BLaER1 (cell line): ENCODE measurements at regions not wholly inside any gene's neighbourhood (a gene's known extent, or its start where the extent isn't known, plus 50 kb on each side); places are given as distances from the start of the nearest gene placed in this dataset.
"Not testable (repeated sequence)": the region's sequence is repeated elsewhere in the genome, so short reads cannot be mapped to it uniquely, and the experiment has no call there.

Experiments used
- H3K27ac ChIP-seq: shearing (Covaris generic); formaldehyde crosslinking; 2 replicates; pipeline ENCODE4 v1.8.1; 2022
- H3K27me3 ChIP-seq: shearing (Covaris generic); formaldehyde crosslinking; 2 replicates; pipeline ENCODE4 v1.8.1; 2022
- H3K36me3 ChIP-seq: shearing (Covaris generic); formaldehyde crosslinking; 2 replicates; pipeline ENCODE4 v1.8.1; 2022
- H3K4me1 ChIP-seq: shearing (Covaris generic); formaldehyde crosslinking; 2 replicates; pipeline ENCODE4 v1.8.1; 2022
- H3K4me2 ChIP-seq: shearing (Covaris generic); formaldehyde crosslinking; 2 replicates; pipeline ENCODE4 v1.8.1; 2022
- H3K4me3 ChIP-seq: shearing (Covaris generic); formaldehyde crosslinking; 2 replicates; pipeline ENCODE4 v1.8.1; 2022
- H3K9ac ChIP-seq: shearing (Covaris generic); formaldehyde crosslinking; 2 replicates; pipeline ENCODE4 v1.8.1; 2022
- H3K9me3 ChIP-seq: shearing (Covaris generic); formaldehyde crosslinking; 2 replicates; pipeline ENCODE4 v1.8.1; 2022
- H4K20me1 ChIP-seq: shearing (Covaris generic); formaldehyde crosslinking; 2 replicates; pipeline ENCODE4 v1.8.1; 2022
- Cebpa-rat ChIP-seq: shearing (Covaris generic); IDR thresholded peaks from 2 replicates; pipeline ENCODE4 v1.8.1; 2022

DNA sequence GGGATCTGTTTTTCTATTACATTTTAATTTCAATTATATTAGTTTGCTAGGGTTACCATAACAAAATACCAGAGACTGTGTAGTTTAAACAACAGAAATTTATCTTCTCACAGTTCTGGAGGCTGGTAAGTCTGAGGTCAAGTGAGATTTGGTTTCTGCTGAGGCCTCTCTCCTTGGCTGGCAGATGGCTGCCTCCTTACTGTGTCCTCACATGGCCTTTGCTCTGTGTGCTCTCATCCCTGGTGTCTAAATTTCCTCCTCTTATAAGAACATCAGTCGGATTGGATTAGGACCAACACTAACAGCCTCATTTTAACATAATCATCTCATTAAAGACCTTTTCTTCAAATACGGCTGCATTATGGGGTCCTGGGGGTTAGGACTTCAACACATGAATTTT, 195.2 kb upstream of the CHODL start:
- Histone ChIP-seq H3K4me2 (no peak overlapping the region), H3K4me3 (no peak overlapping the region)

DNA sequence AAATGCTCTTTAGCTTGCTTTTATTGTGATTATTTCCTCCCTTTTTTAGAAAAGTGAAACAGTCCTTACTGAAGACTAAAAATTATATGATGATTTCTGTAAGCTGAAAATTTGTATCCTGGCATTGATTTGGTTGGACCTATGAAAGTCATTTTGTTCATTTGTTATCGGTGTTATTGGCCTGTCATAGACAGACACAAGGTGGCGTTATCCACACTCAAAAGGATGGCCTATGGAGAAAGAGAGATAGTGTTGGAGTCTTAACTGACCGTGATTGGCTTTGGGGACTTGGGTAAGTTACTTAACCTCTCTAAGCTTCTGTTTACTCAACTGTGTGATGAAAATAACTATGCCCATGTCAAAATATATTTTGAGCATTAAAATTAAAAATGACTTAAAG, 203.6 kb upstream of the CHODL start:
- H3K4me2 ChIP-seq = no peak overlapping the region
- H3K27ac ChIP-seq = no peak overlapping the region
- no peaks in the 10 kb centered on the region for H3K36me3 ChIP-seq
- H3K4me1 ChIP-seq = no peaks in the 10 kb centered on the region
- no peak overlapping the region for H3K4me3 ChIP-seq
- no peak for TF ChIP-seq Cebpa-rat
- no peaks in the 10 kb centered on the region for H3K9me3 ChIP-seq
- H3K27me3 ChIP-seq = no peaks in the 10 kb centered on the region
- no peaks in the 10 kb centered on the region for H4K20me1 ChIP-seq
- no peak overlapping the region for H3K9ac ChIP-seq

More for the DNA sequence above, 195.2 kb upstream of the CHODL start:
- Histone ChIP-seq H3K36me3 (no peaks in the 10 kb centered on the region), H4K20me1 (no peaks in the 10 kb centered on the region), H3K27ac (no peak overlapping the region), H3K4me1 (no peaks in the 10 kb centered on the region), H3K9ac (no peak overlapping the region), H3K27me3 (no peaks in the 10 kb centered on the region), H3K9me3 (no peaks in the 10 kb centered on the region)
- no peak for TF ChIP-seq Cebpa-rat

DNA sequence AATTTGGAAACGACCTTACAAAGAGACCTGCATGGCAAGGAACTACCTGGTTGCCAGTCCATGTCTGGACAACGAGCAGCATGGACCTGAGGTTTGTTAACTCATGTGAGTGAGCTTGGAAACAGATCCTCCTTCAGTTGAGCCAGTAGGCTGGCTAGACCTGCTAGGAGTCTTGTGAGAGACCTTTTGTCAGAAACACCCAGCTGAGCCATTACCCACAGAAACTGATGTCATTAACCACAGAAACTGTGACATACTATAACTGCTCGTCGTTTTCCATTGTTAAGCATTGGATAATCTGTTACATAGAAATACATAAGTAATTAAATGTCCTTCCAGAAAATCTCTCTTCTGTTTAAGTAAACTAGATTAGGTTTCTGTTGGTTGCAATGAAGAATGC, 211.1 kb upstream of the C21orf91 start:
- Histone ChIP-seq H3K9ac (no peak overlapping the region), H3K4me2 (no peak overlapping the region), H3K27ac (no peak overlapping the region), H3K9me3 (no peaks in the 10 kb centered on the region), H3K36me3 (no peaks in the 10 kb centered on the region), H3K4me3 (no peak overlapping the region), H3K4me1 (no peaks in the 10 kb centered on the region), H4K20me1 (no peaks in the 10 kb centered on the region), H3K27me3 (no peaks in the 10 kb centered on the region)
- no peak for TF ChIP-seq Cebpa-rat

DNA sequence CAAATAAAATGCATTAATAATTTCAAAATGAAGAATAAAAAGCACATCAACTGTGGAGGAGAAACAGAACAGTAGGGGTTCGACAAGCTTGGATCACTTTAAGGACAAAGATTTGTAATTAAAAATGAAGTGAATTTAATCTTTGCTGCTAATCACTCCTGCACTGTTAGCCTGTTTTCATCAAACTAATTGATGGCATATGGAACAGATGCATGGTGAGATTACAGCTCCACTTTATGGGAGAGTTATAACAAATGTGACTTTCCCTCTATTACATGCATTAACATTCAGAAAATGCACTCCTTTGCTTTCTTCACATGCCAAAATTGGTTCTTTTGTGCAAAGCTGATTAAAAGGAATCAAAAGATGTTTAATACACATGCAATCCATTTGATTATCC, 207.2 kb upstream of the C21orf91 start:
- H4K20me1 ChIP-seq = no peaks in the 10 kb centered on the region
- no peaks in the 10 kb centered on the region for H3K27me3 ChIP-seq
- no peak overlapping the region for H3K4me3 ChIP-seq
- H3K36me3 ChIP-seq = no peaks in the 10 kb centered on the region
- no peaks in the 10 kb centered on the region for H3K4me1 ChIP-seq
- no peak for TF ChIP-seq Cebpa-rat
- H3K27ac ChIP-seq = no peak overlapping the region
- H3K9me3 ChIP-seq = no peaks in the 10 kb centered on the region
- no peak overlapping the region for H3K4me2 ChIP-seq
- no peak overlapping the region for H3K9ac ChIP-seq

DNA sequence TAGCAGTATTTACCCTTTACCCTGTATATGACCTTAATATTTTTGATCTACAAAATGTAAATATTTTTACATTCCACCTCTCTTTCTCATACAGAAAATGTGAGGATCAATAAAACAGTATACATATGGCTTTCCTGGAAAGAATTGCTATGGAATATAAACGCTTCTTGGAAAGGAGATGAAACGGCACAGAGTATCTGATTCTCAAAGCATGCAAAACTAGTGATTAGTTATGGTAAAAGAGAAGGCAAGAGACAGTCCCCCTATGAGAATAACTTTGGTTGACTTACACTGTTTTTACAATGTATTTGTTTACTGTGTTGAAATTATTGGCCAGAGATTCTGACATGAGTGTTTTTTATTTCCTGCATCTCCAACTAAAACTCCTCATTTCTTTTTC, 204.6 kb upstream of the C21orf91 start:
- TF ChIP-seq Cebpa-rat = no peak
- H3K4me1 ChIP-seq = no peaks in the 10 kb centered on the region
- H3K36me3 ChIP-seq = no peaks in the 10 kb centered on the region
- no peak overlapping the region for H3K9ac ChIP-seq
- no peak overlapping the region for H3K4me2 ChIP-seq
- H3K4me3 ChIP-seq = no peak overlapping the region
- H4K20me1 ChIP-seq = no peaks in the 10 kb centered on the region
- H3K27ac ChIP-seq = no peak overlapping the region
- H3K27me3 ChIP-seq = no peaks in the 10 kb centered on the region
- H3K9me3 ChIP-seq = no peaks in the 10 kb centered on the region

DNA sequence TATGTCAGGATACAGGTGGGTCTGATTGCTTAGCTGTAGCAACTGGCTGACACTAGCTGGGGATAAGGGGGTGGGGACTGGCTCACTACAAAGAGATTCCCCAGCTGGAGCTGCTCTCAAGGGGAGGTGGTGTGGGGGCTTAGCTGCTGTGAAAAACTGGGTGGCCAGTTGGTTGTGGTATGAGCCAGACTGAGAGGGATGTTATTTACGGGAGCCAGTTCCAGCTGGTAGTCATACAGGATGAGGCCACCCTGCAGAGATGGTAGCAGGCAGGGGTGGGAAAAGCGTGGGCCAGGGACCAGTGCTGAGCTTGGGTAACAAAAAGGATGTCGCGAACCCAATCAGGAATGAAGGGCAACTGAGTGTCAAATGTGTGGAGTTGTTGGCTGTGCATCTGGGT, 204.0 kb upstream of the C21orf91 start:
- Histone ChIP-seq H3K36me3 (no peaks in the 10 kb centered on the region), H3K9me3 (no peaks in the 10 kb centered on the region), H3K4me1 (no peaks in the 10 kb centered on the region), H3K4me3 (no peak overlapping the region), H3K27ac (no peak overlapping the region), H3K4me2 (no peak overlapping the region), H3K9ac (no peak overlapping the region), H4K20me1 (no peaks in the 10 kb centered on the region), H3K27me3 (no peaks in the 10 kb centered on the region)
- TF ChIP-seq Cebpa-rat = no peak

DNA sequence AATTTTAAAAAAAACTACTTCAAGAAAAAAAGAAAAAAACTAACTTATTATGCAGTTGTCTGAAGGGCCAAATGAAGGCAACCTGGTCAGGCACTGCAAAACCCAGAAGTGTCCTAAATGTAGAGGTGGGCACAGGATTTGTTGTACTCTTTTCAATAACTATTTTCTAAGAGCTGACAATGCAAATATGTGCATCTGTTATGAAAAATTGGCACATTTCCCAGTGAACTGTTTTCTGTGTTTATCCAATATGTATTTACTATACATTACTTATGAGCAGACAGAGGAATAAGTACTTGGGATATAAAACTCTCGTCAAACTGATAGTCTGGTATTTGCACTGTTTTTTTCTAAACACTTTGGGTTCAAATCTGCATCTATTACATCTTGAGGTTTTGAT, 188.0 kb upstream of the C21orf91 start:
- no peaks in the 10 kb centered on the region for H3K36me3 ChIP-seq
- no peak overlapping the region for H3K27ac ChIP-seq
- H4K20me1 ChIP-seq = no peaks in the 10 kb centered on the region
- no peak for TF ChIP-seq Cebpa-rat
- H3K9ac ChIP-seq = no peak overlapping the region
- no peak overlapping the region for H3K4me2 ChIP-seq
- no peaks in the 10 kb centered on the region for H3K4me1 ChIP-seq
- H3K9me3 ChIP-seq = no peaks in the 10 kb centered on the region
- no peak overlapping the region for H3K4me3 ChIP-seq
- no peaks in the 10 kb centered on the region for H3K27me3 ChIP-seq

DNA sequence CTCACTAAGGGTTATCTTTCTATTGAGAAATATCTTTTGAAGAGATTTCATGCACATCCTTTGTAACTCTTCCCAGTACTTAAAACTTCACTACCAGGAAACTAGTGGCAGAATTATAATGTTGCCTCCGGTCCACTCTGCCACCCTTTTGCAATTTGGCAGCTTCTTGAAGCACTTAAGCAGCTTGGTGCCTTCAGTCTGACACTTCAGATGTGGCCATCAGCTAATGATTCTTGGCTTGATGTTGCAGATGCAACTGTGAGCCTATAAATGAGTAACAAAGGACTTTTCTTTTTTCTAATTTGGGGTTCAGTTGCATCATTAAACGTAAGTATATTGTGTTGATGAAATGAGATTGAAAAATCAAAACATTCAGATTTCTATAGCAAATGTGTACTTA, 187.5 kb upstream of the C21orf91 start:
- Histone ChIP-seq H4K20me1 (no peaks in the 10 kb centered on the region), H3K4me1 (no peaks in the 10 kb centered on the region), H3K27ac (no peak overlapping the region), H3K36me3 (no peaks in the 10 kb centered on the region), H3K4me3 (no peak overlapping the region), H3K9ac (no peak overlapping the region), H3K27me3 (no peaks in the 10 kb centered on the region), H3K9me3 (no peaks in the 10 kb centered on the region), H3K4me2 (no peak overlapping the region)
- no peak for TF ChIP-seq Cebpa-rat

DNA sequence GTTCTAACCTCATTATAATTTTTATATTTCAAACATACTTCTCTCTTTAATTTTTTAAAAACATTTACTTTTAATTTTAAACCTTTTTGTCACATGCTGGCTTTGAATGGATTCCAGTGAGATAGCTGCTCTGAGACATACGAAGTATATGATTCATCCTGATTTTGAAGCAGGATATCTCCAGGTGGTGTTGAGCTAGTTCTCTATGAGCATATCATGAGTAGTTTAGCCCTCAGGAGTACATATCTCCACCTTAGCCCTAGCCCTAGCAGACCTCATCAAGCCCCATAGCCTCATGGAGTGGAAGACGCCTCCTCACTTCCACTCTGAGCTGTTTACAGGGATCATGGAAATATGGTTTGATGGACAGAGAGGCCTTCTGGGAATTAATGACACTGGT, 183.2 kb upstream of the C21orf91 start:
- H3K36me3 ChIP-seq = no peaks in the 10 kb centered on the region
- no peaks in the 10 kb centered on the region for H3K27me3 ChIP-seq
- no peaks in the 10 kb centered on the region for H4K20me1 ChIP-seq
- peaks cover 13% of the 10 kb centered on the region for H3K9me3 ChIP-seq
- H3K27ac ChIP-seq = no peak overlapping the region
- TF ChIP-seq Cebpa-rat = no peak
- no peak overlapping the region for H3K9ac ChIP-seq
- no peak overlapping the region for H3K4me2 ChIP-seq
- H3K4me3 ChIP-seq = no peak overlapping the region
- H3K4me1 ChIP-seq = no peaks in the 10 kb centered on the region

DNA sequence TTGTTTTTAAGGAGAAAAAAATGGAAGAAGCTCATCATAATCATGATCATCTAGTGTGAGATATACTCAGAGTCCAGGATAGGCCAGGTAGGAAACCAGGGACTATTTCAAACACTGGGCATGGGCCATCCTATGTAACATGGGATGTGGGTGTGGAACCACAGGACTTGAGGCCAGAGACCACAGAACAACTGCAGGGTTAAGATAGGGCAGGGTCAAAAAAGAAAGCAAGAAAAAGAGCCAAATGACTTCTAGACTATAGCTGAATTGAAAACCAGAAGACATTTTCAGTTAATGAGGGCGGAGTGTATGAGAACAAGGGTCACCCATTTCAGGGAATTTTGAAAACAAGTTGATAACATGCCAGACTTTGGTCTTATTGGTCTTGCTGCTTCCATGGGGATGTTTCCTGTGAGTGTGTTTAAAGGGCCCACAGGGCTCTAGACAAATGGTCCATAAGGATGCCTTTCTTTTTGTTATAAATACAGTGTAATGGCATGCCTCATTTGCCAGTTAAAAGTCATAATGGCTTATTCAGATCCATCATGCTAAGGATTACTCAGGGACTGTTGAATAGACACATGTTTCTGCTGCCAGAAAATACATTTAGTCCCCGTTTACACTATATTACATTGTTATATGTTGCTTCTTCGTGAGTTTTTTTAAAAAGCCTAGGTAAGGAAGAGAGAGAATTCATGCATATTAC, 182.0 kb upstream of the C21orf91 start:
- H3K4me2 ChIP-seq = no peak overlapping the region
- H3K36me3 ChIP-seq = no peaks in the 10 kb centered on the region
- TF ChIP-seq Cebpa-rat = no peak
- no peak overlapping the region for H3K27ac ChIP-seq
- no peak overlapping the region for H3K4me3 ChIP-seq
- H3K9me3 ChIP-seq = peaks cover 13% of the 10 kb centered on the region
- H3K27me3 ChIP-seq = no peaks in the 10 kb centered on the region
- H3K9ac ChIP-seq = no peak overlapping the region
- no peaks in the 10 kb centered on the region for H3K4me1 ChIP-seq
- H4K20me1 ChIP-seq = no peaks in the 10 kb centered on the region

DNA sequence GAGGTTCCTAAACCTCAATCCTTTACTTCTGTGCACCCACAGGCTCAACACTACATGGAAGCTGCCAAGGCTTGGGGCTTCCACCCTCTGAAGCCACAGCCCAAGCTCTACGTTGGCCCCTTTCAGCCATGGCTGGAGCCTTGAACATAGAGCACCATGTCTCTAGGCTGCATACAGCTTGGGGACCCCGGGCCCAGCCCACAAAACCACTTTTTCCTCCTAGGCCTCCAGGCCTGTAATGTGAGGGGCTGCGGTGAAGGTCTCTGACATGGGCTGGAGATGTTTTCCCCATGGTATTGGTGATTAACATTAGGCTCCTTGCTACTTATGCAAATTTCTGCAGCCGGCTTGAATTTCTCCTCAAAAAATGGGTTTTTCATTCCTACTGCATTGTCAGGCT, 179.4 kb upstream of the C21orf91 start:
- H3K9me3 ChIP-seq = peaks cover 13% of the 10 kb centered on the region
- not testable (repeated sequence) for H3K4me1 ChIP-seq, H3K27ac ChIP-seq, H3K9ac ChIP-seq, H3K36me3 ChIP-seq, H3K27me3 ChIP-seq, H3K4me3 ChIP-seq, H3K4me2 ChIP-seq, H4K20me1 ChIP-seq
